ENCODE measurements at regions not wholly inside any gene's neighbourhood (a gene's known extent, or its start where the extent isn't known, plus 50 kb on each side); places are given as distances from the start of the nearest gene placed in this dataset.

DNA sequence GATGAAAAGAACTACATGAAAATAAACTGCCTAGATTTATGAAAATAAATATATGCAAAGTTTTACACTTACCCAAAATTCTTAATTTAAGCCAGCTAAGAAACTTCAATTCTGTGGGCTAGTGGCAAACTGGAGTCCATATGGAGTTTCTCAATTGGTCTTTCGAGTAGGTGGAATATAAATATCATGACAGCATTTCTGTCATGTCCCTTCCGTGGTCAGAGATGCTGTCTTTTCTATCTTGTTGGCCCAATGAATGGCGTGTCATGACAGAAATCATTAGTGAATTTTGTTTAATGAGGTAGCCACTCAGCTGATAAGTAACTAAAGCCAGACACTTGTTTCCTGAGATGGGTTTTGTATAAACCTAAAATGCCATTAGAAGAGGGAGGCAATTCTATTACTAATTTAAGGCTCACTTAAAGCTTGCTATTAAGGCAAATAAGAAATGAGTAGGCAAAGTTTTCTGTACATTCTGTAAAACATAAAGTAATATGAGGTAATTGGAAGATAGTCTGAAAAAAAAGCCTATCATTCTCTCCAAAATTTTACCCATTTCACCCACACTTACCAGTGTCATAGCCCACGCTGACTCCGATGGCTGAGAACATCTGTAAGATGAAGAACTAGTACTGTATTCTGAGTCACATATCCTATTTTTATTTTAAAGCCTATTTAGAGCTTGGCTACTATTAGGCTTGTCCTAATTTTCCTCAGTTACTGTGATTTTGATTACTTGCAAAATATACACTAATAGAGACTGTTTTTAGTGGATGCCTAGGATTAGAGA lies 419.3 kb upstream of the MEF2C start:
- TF ChIP-seq TAF1 (IDR thresholded peaks at IDR 0.05; ENCODE audit: low read depth, low read length) (no peak), EZH2 (IDR thresholded peaks at IDR 0.05; ENCODE audit: low read depth, low read length, severe bottlenecking) (no peak), RAD21 (IDR thresholded peaks at IDR 0.05 in 1 of 2, conservative IDR thresholded peaks at IDR 0.05 in 1 of 2; ENCODE audit: low read depth in 2 of 2, low read length in 2 of 2) (no peak), SP1 (IDR thresholded peaks at IDR 0.05; ENCODE audit: low read depth, low read length) (no peak)
- TF ChIP-seq, protein P1, sequence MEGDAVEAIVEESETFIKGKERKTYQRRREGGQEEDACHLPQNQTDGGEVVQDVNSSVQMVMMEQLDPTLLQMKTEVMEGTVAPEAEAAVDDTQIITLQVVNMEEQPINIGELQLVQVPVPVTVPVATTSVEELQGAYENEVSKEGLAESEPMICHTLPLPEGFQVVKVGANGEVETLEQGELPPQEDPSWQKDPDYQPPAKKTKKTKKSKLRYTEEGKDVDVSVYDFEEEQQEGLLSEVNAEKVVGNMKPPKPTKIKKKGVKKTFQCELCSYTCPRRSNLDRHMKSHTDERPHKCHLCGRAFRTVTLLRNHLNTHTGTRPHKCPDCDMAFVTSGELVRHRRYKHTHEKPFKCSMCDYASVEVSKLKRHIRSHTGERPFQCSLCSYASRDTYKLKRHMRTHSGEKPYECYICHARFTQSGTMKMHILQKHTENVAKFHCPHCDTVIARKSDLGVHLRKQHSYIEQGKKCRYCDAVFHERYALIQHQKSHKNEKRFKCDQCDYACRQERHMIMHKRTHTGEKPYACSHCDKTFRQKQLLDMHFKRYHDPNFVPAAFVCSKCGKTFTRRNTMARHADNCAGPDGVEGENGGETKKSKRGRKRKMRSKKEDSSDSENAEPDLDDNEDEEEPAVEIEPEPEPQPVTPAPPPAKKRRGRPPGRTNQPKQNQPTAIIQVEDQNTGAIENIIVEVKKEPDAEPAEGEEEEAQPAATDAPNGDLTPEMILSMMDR (IDR thresholded peaks at IDR 0.05; ENCODE audit: control extremely low read depth in 1 of 3, insufficient read depth in 1 of 3, low read depth in 1 of 3, low read length in 3 of 3): no peak
- TF ChIP-seq, protein P2, sequence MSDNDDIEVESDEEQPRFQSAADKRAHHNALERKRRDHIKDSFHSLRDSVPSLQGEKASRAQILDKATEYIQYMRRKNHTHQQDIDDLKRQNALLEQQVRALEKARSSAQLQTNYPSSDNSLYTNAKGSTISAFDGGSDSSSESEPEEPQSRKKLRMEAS (IDR thresholded peaks at IDR 0.05): no peak
